OCI-LY1 (cell line): ENCODE measurements at regions not wholly inside any gene's neighbourhood (a gene's known extent, or its start where the extent isn't known, plus 50 kb on each side); places are given as distances from the start of the nearest gene placed in this dataset.
A peak's percentile ranks its signal among the peaks of the same experiment; 100 is the strongest.

ENCODE experiments used
- H2AFZ ChIP-seq: fragments of 200-600 bp; sonication (generic), shearing (Covaris generic); 2 replicates; pipeline ENCODE4 v1.6.0; 2014; ENCODE audit warnings: antibody characterized with exemption, mild to moderate bottlenecking, low read length
- H3F3A ChIP-seq: fragments of 200-600 bp; sonication (generic), shearing (Covaris generic); 2 replicates; pipeline ENCODE4 v1.6.0; 2014; ENCODE audit warnings: mild to moderate bottlenecking, antibody characterized with exemption, low read length, moderate library complexity; ENCODE audit not compliant: insufficient read depth
- H3K27ac ChIP-seq: fragments of 200-600 bp; sonication (generic); 2 replicates; pipeline ENCODE4 v1.5.1; 2014; ENCODE audit warnings: low read length, mixed run types, mild to moderate bottlenecking, low read depth; ENCODE audit not compliant: poor library complexity, severe bottlenecking
- H3K27me3 ChIP-seq: fragments of 200-600 bp; sonication (generic); 2 replicates; pipeline ENCODE4 v1.6.0; 2014; ENCODE audit warnings: antibody characterized with exemption, mild to moderate bottlenecking, low read length, moderate library complexity; ENCODE audit not compliant: insufficient read depth
- H3K36me3 ChIP-seq: fragments of 200-600 bp; sonication (generic); 2 replicates; pipeline ENCODE4 v1.6.1; 2014; ENCODE audit warnings: mild to moderate bottlenecking, antibody characterized with exemption, low read length, moderate library complexity, mixed read lengths; ENCODE audit not compliant: insufficient read depth
- H3K4me1 ChIP-seq: fragments of 200-600 bp; sonication (generic); 2 replicates; pipeline ENCODE4 v1.5.1; 2014; ENCODE audit warnings: mild to moderate bottlenecking, low read length, moderate library complexity; ENCODE audit not compliant: insufficient read depth, severe bottlenecking
- H3K4me2 ChIP-seq: fragments of 200-600 bp; sonication (generic), shearing (Covaris generic); 2 replicates; pipeline ENCODE4 v1.6.1; 2014; ENCODE audit warnings: low read length
- H3K4me3 ChIP-seq: fragments of 200-600 bp; sonication (generic); 2 replicates; pipeline ENCODE4 v1.5.1; 2014; ENCODE audit warnings: low read length, low read depth, mild to moderate bottlenecking, mixed read lengths; ENCODE audit not compliant: poor library complexity, severe bottlenecking
- H3K79me2 ChIP-seq: fragments of 200-600 bp; shearing (Covaris generic); 2 replicates; pipeline ENCODE4 v1.6.1; 2016; ENCODE audit warnings: mixed run types, low read length, mixed read lengths; ENCODE audit not compliant: insufficient read depth
- H3K9ac ChIP-seq: fragments of 200-600 bp; sonication (generic), shearing (Covaris generic); 2 replicates; pipeline ENCODE4 v1.6.1; 2014; ENCODE audit warnings: mild to moderate bottlenecking, low read length, mixed read lengths
- H3K9me2 ChIP-seq: fragments of 200-600 bp; sonication (generic), shearing (Covaris generic); 2 replicates; pipeline ENCODE4 v1.6.1; 2014; ENCODE audit warnings: low read depth, mild to moderate bottlenecking, low read length, mixed read lengths
- H3K9me3 ChIP-seq: fragments of 200-600 bp; shearing (Covaris generic); 2 replicates; pipeline ENCODE4 v1.6.1; 2014; ENCODE audit warnings: low read length, mixed read lengths
- H4K20me1 ChIP-seq: fragments of 200-600 bp; sonication (generic), shearing (Covaris generic); 2 replicates; pipeline ENCODE4 v1.6.0; 2016; ENCODE audit warnings: mild to moderate bottlenecking, low read length; ENCODE audit not compliant: insufficient read depth
- EZH2 ChIP-seq: fragments of 200-600 bp; sonication (generic), shearing (Covaris generic); IDR thresholded peaks from 2 replicates; pipeline ENCODE4 v1.8.0; 2017; ENCODE audit warnings: borderline replicate concordance, mixed run types, mild to moderate bottlenecking, antibody characterized with exemption, low read length, moderate library complexity, mixed read lengths
- TF ChIP-seq, protein P1 (sequence below): fragments of 200-600 bp; sonication (generic), shearing (Covaris generic); IDR thresholded peaks from 2 replicates; pipeline ENCODE4 v1.5.1; 2017; ENCODE audit warnings: mild to moderate bottlenecking, antibody characterized with exemption, low read length, moderate library complexity, mixed read lengths

DNA sequence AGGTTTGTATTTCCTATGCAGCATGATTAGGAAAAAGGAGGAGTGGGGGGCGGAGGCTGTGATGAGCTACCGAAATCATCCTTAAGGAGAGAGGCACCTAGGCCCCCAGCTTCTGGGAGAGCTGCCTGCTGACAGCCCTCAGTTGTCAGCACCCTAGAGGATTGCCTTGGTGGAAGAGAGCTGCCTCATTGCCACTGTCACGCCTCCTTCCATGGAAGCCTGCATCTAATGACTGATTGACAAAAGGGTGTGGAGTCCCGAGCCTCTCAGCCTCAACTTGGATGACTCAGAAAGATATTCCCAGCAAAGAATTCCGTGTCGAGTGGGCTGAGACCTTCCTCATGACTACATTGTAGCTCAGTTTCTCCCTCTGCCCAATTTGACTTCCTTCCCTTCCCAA lies 320.4 kb upstream of the PROK2 start:
- H2AFZ ChIP-seq = no peak overlapping the region
- H3K9me2 ChIP-seq = no peaks in the 10 kb centered on the region
- no peaks in the 10 kb centered on the region for H3K79me2 ChIP-seq
- no peak overlapping the region for H3K4me2 ChIP-seq
- no peaks in the 10 kb centered on the region for H3F3A ChIP-seq
- peaks cover 31% of the 10 kb centered on the region for H3K4me1 ChIP-seq
- no peaks in the 10 kb centered on the region for H3K36me3 ChIP-seq
- TF ChIP-seq, protein P1, sequence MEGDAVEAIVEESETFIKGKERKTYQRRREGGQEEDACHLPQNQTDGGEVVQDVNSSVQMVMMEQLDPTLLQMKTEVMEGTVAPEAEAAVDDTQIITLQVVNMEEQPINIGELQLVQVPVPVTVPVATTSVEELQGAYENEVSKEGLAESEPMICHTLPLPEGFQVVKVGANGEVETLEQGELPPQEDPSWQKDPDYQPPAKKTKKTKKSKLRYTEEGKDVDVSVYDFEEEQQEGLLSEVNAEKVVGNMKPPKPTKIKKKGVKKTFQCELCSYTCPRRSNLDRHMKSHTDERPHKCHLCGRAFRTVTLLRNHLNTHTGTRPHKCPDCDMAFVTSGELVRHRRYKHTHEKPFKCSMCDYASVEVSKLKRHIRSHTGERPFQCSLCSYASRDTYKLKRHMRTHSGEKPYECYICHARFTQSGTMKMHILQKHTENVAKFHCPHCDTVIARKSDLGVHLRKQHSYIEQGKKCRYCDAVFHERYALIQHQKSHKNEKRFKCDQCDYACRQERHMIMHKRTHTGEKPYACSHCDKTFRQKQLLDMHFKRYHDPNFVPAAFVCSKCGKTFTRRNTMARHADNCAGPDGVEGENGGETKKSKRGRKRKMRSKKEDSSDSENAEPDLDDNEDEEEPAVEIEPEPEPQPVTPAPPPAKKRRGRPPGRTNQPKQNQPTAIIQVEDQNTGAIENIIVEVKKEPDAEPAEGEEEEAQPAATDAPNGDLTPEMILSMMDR = no peak
- TF ChIP-seq EZH2 = no peak
- no peaks in the 10 kb centered on the region for H4K20me1 ChIP-seq
- no peak overlapping the region for H3K27ac ChIP-seq
- no peak overlapping the region for H3K4me3 ChIP-seq
- H3K9ac ChIP-seq = no peak overlapping the region
- no peaks in the 10 kb centered on the region for H3K27me3 ChIP-seq
- H3K9me3 ChIP-seq = no peaks in the 10 kb centered on the region

GRCh38 chr3:72102112-72102616 lies 317.2 kb upstream of the PROK2 start:
- no peaks in the 10 kb centered on the region for H3K27me3 ChIP-seq
- no peaks in the 10 kb centered on the region for H3F3A ChIP-seq
- TF ChIP-seq EZH2 = no peak
- TF ChIP-seq, protein P1 = no peak
- H3K9ac ChIP-seq = no peak overlapping the region
- no peaks in the 10 kb centered on the region for H3K9me2 ChIP-seq
- H3K9me3 ChIP-seq = no peaks in the 10 kb centered on the region
- H3K27ac ChIP-seq = peak overlapping the region; percentile 94
- peaks cover 62% of the 10 kb centered on the region for H3K4me1 ChIP-seq
- H3K36me3 ChIP-seq = no peaks in the 10 kb centered on the region
- H2AFZ ChIP-seq = no peak overlapping the region
- H3K4me3 ChIP-seq = no peak overlapping the region
- H3K79me2 ChIP-seq = no peaks in the 10 kb centered on the region
- H4K20me1 ChIP-seq = no peaks in the 10 kb centered on the region
- H3K4me2 ChIP-seq = peak overlapping the region; percentile 39

GRCh38 chr3:72101494-72101893 lies 316.5 kb upstream of the PROK2 start:
- no peaks in the 10 kb centered on the region for H3K9me2 ChIP-seq
- no peaks in the 10 kb centered on the region for H3F3A ChIP-seq
- H3K79me2 ChIP-seq = no peaks in the 10 kb centered on the region
- no peak overlapping the region for H3K4me3 ChIP-seq
- no peaks in the 10 kb centered on the region for H3K9me3 ChIP-seq
- H3K27ac ChIP-seq = peak overlapping the region; percentile 94
- no peaks in the 10 kb centered on the region for H4K20me1 ChIP-seq
- H2AFZ ChIP-seq = no peak overlapping the region
- peak overlapping the region; percentile 61; the same call in 1 of the 2 replicates for H3K4me2 ChIP-seq
- no peaks in the 10 kb centered on the region for H3K36me3 ChIP-seq
- TF ChIP-seq EZH2 = no peak
- TF ChIP-seq, protein P1 = no peak
- peaks cover 69% of the 10 kb centered on the region for H3K4me1 ChIP-seq
- H3K9ac ChIP-seq = no peak overlapping the region; the same call in 1 of the 2 replicates
- no peaks in the 10 kb centered on the region for H3K27me3 ChIP-seq
